GM12801 (cell line): ENCODE measurements at regions not wholly inside any gene's neighbourhood (a gene's known extent, or its start where the extent isn't known, plus 50 kb on each side); places are given as distances from the start of the nearest gene placed in this dataset.

Experiments used
- CTCF ChIP-seq: IDR thresholded peaks from one replicate; pipeline ENCODE4 v1.5.1; 2011; ENCODE audit warnings: control low read depth; ENCODE audit not compliant: insufficient read length; ENCODE audit errors: extremely low read depth

- TF ChIP-seq CTCF = no peak
These were observed 118.9 kb downstream of the RDH14 start for GRCh38 chr2:18441583-18441982.

- TF ChIP-seq CTCF = no peak
These were observed 119.7 kb downstream of the RDH14 start for GRCh38 chr2:18440777-18441176.

GRCh38 chr2:18440141-18440661 is 120.3 kb downstream of the RDH14 start:
- TF ChIP-seq CTCF = no peak

- TF ChIP-seq CTCF = no peak
These were observed 120.7 kb downstream of the RDH14 start for GRCh38 chr2:18439716-18440115.

GRCh38 chr2:18437909-18438308 is 122.5 kb downstream of the RDH14 start:
- TF ChIP-seq CTCF = no peak

GRCh38 chr2:18436503-18437005 is 123.9 kb downstream of the RDH14 start:
- no peak for TF ChIP-seq CTCF

DNA sequence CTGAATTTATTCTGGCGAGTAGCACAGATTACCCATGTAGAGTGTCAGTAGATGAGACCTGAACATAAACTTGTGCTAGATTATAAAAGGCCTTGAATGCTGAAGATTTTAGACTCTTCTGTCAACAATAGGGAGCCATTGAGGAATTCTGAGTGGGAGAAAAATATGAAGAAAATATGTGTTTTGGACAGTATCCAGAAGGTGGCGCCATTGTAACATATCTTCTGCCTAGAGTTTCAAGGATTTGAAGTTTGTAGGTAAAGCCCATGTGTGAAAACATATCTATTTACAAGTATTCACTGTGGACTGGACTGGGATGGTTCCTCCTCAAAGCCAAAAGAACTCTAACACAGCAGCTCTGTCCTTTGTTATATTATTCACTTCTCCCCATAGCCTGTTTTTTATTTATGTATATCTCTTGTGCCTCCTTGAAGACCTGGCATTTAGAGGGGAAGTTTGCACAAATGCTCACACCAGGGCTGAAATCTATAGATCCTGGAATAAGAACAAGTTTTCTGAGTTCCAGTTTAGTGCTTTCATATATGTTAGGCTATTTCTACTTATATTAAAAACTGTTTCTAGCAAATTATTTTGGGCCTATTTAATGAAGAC is 124.9 kb downstream of the RDH14 start:
- no peak for TF ChIP-seq CTCF
